ENCODE measurements at regions not wholly inside any gene's neighbourhood (a gene's known extent, or its start where the extent isn't known, plus 50 kb on each side); places are given as distances from the start of the nearest gene placed in this dataset.
"Not testable (repeated sequence)": the region's sequence is repeated elsewhere in the genome, so short reads cannot be mapped to it uniquely, and the experiment has no call there.

- DNase-seq (ENCODE audit: low read depth) = no peak
These were observed 70.7 kb downstream of the CETN3 start for GRCh38 chr5:90338712-90339372.

- DNase-seq (ENCODE audit: low read depth) = no peak
These were observed 72.0 kb downstream of the CETN3 start for GRCh38 chr5:90337449-90338052.

- no peak for DNase-seq (ENCODE audit: low read depth)
These were observed 72.8 kb downstream of the CETN3 start for GRCh38 chr5:90336752-90337151.

GRCh38 chr5:90334741-90335140, 74.8 kb downstream of the CETN3 start:
- DNase-seq (ENCODE audit: low read depth) = no peak

- no peak for DNase-seq (ENCODE audit: low read depth)
These were observed 79.6 kb downstream of the CETN3 start for GRCh38 chr5:90329911-90330310.

GRCh38 chr5:90326995-90327394, 82.6 kb downstream of the CETN3 start:
- DNase-seq (ENCODE audit: low read depth) = no peak

- DNase-seq (ENCODE audit: low read depth) = no peak
These were observed 84.5 kb downstream of the CETN3 start for GRCh38 chr5:90325093-90325492.

- DNase-seq (ENCODE audit: low read depth) = not testable (repeated sequence)
These were observed 89.2 kb downstream of the CETN3 start for GRCh38 chr5:90320348-90320747.

- no peak for DNase-seq (ENCODE audit: low read depth)
These were observed 97.5 kb downstream of the CETN3 start for GRCh38 chr5:90312027-90312426.

GRCh38 chr5:90311401-90311800, 98.2 kb downstream of the CETN3 start:
- DNase-seq (ENCODE audit: low read depth) = no peak

GRCh38 chr5:90308787-90309585, 100.6 kb downstream of the CETN3 start:
- DNase-seq (ENCODE audit: low read depth) = no peak

GRCh38 chr5:90307782-90308181, 101.8 kb downstream of the CETN3 start:
- no peak for DNase-seq (ENCODE audit: low read depth)

GRCh38 chr5:90307322-90307721, 102.2 kb downstream of the CETN3 start:
- DNase-seq (ENCODE audit: low read depth) = no peak

- no peak for DNase-seq (ENCODE audit: low read depth)
These were observed 102.9 kb downstream of the CETN3 start for GRCh38 chr5:90306613-90307012.

GRCh38 chr5:90305041-90305720, 104.4 kb downstream of the CETN3 start:
- DNase-seq (ENCODE audit: low read depth) = no peak

GRCh38 chr5:90301248-90301647, 108.3 kb downstream of the CETN3 start:
- no peak for DNase-seq (ENCODE audit: low read depth)

GRCh38 chr5:90297045-90297764, 112.4 kb downstream of the CETN3 start:
- no peak for DNase-seq (ENCODE audit: low read depth)

- DNase-seq (ENCODE audit: low read depth) = no peak
These were observed 115.0 kb downstream of the CETN3 start for GRCh38 chr5:90294604-90295003.

GRCh38 chr5:90293931-90294330, 115.6 kb downstream of the CETN3 start:
- DNase-seq (ENCODE audit: low read depth) = no peak

- DNase-seq (ENCODE audit: low read depth) = no peak
These were observed 118.9 kb downstream of the CETN3 start for GRCh38 chr5:90290648-90291047.

GRCh38 chr5:90289837-90290236, 119.7 kb downstream of the CETN3 start:
- no peak for DNase-seq (ENCODE audit: low read depth)

- no peak for DNase-seq (ENCODE audit: low read depth)
These were observed 122.5 kb downstream of the CETN3 start for GRCh38 chr5:90287036-90287435.

All from ELR (cell line).